ENCODE measurements at regions not wholly inside any gene's neighbourhood (a gene's known extent, or its start where the extent isn't known, plus 50 kb on each side); places are given as distances from the start of the nearest gene placed in this dataset.

- TF ChIP-seq CTCF (IDR thresholded peaks at IDR 0.05; ENCODE audit: control extremely low read depth, extremely low read depth, low read depth, missing control alignments), result no peak
- POLR2A ChIA-PET, result no interaction called here
- CTCF ChIA-PET, result no interaction called here
- DNase-seq (ENCODE audit: extremely low spot score), result no peak
These were observed 176.2 kb downstream of the RHOU start for GRCh38 chr1:228911225-228912210.

- no peak for DNase-seq (ENCODE audit: extremely low spot score)
- POLR2A ChIA-PET, result no interaction called here
- CTCF ChIA-PET, result interaction anchor here (0.7 to 1.7 kb wide), 2 partner anchors 9 to 23 kb away, joined by 3 read pairs; no protein-coding TSS in a partner anchor
- TF ChIP-seq CTCF (IDR thresholded peaks at IDR 0.05; ENCODE audit: control extremely low read depth, extremely low read depth, low read depth, missing control alignments), result no peak
These were observed 178.5 kb downstream of the RHOU start for GRCh38 chr1:228913626-228914414.

GRCh38 chr1:228914700-228915099, 179.4 kb downstream of the RHOU start:
- ChIA-PET CTCF (interaction anchor here (1.7 kb wide), 1 partner anchor 24 kb away, joined by 3 read pairs; no protein-coding TSS in a partner anchor), POLR2A (no interaction called here)
- DNase-seq (ENCODE audit: extremely low spot score), result no peak
- TF ChIP-seq CTCF (IDR thresholded peaks at IDR 0.05; ENCODE audit: control extremely low read depth, extremely low read depth, low read depth, missing control alignments), result no peak

- ChIA-PET POLR2A (no interaction called here), CTCF (interaction anchor here (0.6 kb wide), 1 partner anchor 21 kb away, joined by 3 read pairs; no protein-coding TSS in a partner anchor)
- DNase-seq (ENCODE audit: extremely low spot score), result no peak
- TF ChIP-seq CTCF (IDR thresholded peaks at IDR 0.05; ENCODE audit: control extremely low read depth, extremely low read depth, low read depth, missing control alignments), result no peak
These were observed 182.1 kb downstream of the RHOU start for GRCh38 chr1:228917342-228917741.

- ChIA-PET CTCF (interaction anchor here (0.6 kb wide), 1 partner anchor 21 kb away, joined by 3 read pairs; no protein-coding TSS in a partner anchor), POLR2A (no interaction called here)
- no peak for DNase-seq (ENCODE audit: extremely low spot score)
- no peak for TF ChIP-seq CTCF (IDR thresholded peaks at IDR 0.05; ENCODE audit: control extremely low read depth, extremely low read depth, low read depth, missing control alignments)
These were observed 182.5 kb downstream of the RHOU start for GRCh38 chr1:228917755-228918154.

GRCh38 chr1:228918335-228918734, 183.1 kb downstream of the RHOU start:
- no peak for DNase-seq (ENCODE audit: extremely low spot score)
- ChIA-PET POLR2A (no interaction called here), CTCF (no interaction called here)
- TF ChIP-seq CTCF (IDR thresholded peaks at IDR 0.05; ENCODE audit: control extremely low read depth, extremely low read depth, low read depth, missing control alignments), result no peak
